ENCODE measurements at regions not wholly inside any gene's neighbourhood (a gene's known extent, or its start where the extent isn't known, plus 50 kb on each side); places are given as distances from the start of the nearest gene placed in this dataset.
"Not testable (repeated sequence)": the region's sequence is repeated elsewhere in the genome, so short reads cannot be mapped to it uniquely, and the experiment has no call there.

GRCh38 chr6:165766457-165766856 lies 103.4 kb upstream of the PDE10A start:
- no peaks in the 10 kb centered on the region for H3K36me3 ChIP-seq (replicated peaks in 1 of 2; ENCODE audit: control extremely low read depth in 1 of 2, control insufficient read depth in 1 of 2, extremely low read depth in 1 of 2, insufficient read depth in 2 of 2, low read length in 1 of 2)
- no peak overlapping the region for H3K4me3 ChIP-seq (ENCODE audit: control extremely low read depth in 1 of 5, extremely low read depth in 1 of 5, insufficient read depth in 1 of 5, low read depth in 2 of 5, low read length in 4 of 5)
- WGBS (ENCODE audit: insufficient coverage) = 15% methylated on average over 4 of the region's 4 CpGs
- H3K9me3 ChIP-seq (ENCODE audit: control extremely low read depth in 1 of 3, control insufficient read depth in 2 of 3, insufficient read depth in 1 of 3, low read length in 2 of 3) = peaks cover 0 to 2% (median 0%) of the 10 kb centered on the region in 3 donors
- intact Hi-C loops (cut with micrococcal nuclease) = no loop called here
- H3K4me3 Mint-ChIP-seq = no peak overlapping the region
- H3K79me2 ChIP-seq (ENCODE audit: control insufficient read depth, insufficient read depth, low read length) = no peaks in the 10 kb centered on the region
- ChIA-PET CTCF (no interaction called here), POLR2A (no interaction called here)
- H3K9me3 Mint-ChIP-seq (ENCODE audit: insufficient read depth) = peaks cover 5% of the 10 kb centered on the region
- H3K4me1 Mint-ChIP-seq = no peaks in the 10 kb centered on the region
- no peak for TF ChIP-seq EZH2 (IDR thresholded peaks at IDR 0.05; ENCODE audit: borderline replicate concordance, insufficient read depth, low read depth, low read length, poor library complexity, severe bottlenecking)
- H3K27ac Mint-ChIP-seq = no peak overlapping the region
- no peaks in the 10 kb centered on the region for H4K20me1 ChIP-seq (ENCODE audit: control insufficient read depth, insufficient read depth, low read length, poor library complexity, severe bottlenecking)
- H3K27me3 ChIP-seq (replicated peaks in 1 of 4; ENCODE audit: control extremely low read depth in 1 of 4, control insufficient read depth in 3 of 4, insufficient read depth in 4 of 4, low read length in 3 of 4) = no peaks in the 10 kb centered on the region
- no peaks in the 10 kb centered on the region for H3K4me1 ChIP-seq (ENCODE audit: control insufficient read depth in 2 of 2, insufficient read depth in 2 of 2, low read length in 2 of 2)
- DNase-seq (no peak), ATAC-seq (ENCODE audit: low read depth) (no peak)
- H2AFZ ChIP-seq (ENCODE audit: insufficient read depth, low read depth, low read length, poor library complexity, severe bottlenecking) = no peak overlapping the region
- no peak overlapping the region for H3K27ac ChIP-seq (ENCODE audit: low read length in 2 of 2)
- H3K27me3 Mint-ChIP-seq = peaks cover 18% of the 10 kb centered on the region
- no peak overlapping the region for H3K9ac ChIP-seq (ENCODE audit: low read length)
- H3K4me2 ChIP-seq (replicated peaks; ENCODE audit: low read depth, low read length, poor library complexity, severe bottlenecking) = no peak overlapping the region

- H3K4me1 Mint-ChIP-seq = no peaks in the 10 kb centered on the region
- H3K27me3 Mint-ChIP-seq = peaks cover 16% of the 10 kb centered on the region
- H3K79me2 ChIP-seq (ENCODE audit: control insufficient read depth, insufficient read depth, low read length) = no peaks in the 10 kb centered on the region
- no peak for DNase-seq
- H3K4me1 ChIP-seq (ENCODE audit: control insufficient read depth in 2 of 2, insufficient read depth in 2 of 2, low read length in 2 of 2) = no peaks in the 10 kb centered on the region
- ChIA-PET POLR2A (no interaction called here), CTCF (interaction anchor here (0.7 kb wide), 1 partner anchor 9 kb away, joined by 3 read pairs; no protein-coding TSS in a partner anchor)
- H3K9ac ChIP-seq (ENCODE audit: low read length) = no peak overlapping the region
- H3K27ac ChIP-seq (ENCODE audit: low read length in 2 of 2) = no peak overlapping the region
- no peak for TF ChIP-seq EZH2 (IDR thresholded peaks at IDR 0.05; ENCODE audit: borderline replicate concordance, insufficient read depth, low read depth, low read length, poor library complexity, severe bottlenecking)
- H3K27ac Mint-ChIP-seq = no peak overlapping the region
- no peak overlapping the region for H3K4me2 ChIP-seq (replicated peaks; ENCODE audit: low read depth, low read length, poor library complexity, severe bottlenecking)
- no peak for ATAC-seq (ENCODE audit: low read depth)
- no peaks in the 10 kb centered on the region for H3K27me3 ChIP-seq (replicated peaks in 1 of 4; ENCODE audit: control extremely low read depth in 1 of 4, control insufficient read depth in 3 of 4, insufficient read depth in 4 of 4, low read length in 3 of 4)
- H3K4me3 Mint-ChIP-seq = no peak overlapping the region
- no peak overlapping the region for H2AFZ ChIP-seq (ENCODE audit: insufficient read depth, low read depth, low read length, poor library complexity, severe bottlenecking)
- H3K4me3 ChIP-seq (ENCODE audit: control extremely low read depth in 1 of 5, extremely low read depth in 1 of 5, insufficient read depth in 1 of 5, low read depth in 2 of 5, low read length in 4 of 5) = no peak overlapping the region
- intact Hi-C loops (cut with micrococcal nuclease) = no loop called here
- peaks cover 0 to 2% (median 0%) of the 10 kb centered on the region in 3 donors for H3K9me3 ChIP-seq (ENCODE audit: control extremely low read depth in 1 of 3, control insufficient read depth in 2 of 3, insufficient read depth in 1 of 3, low read length in 2 of 3)
- no peaks in the 10 kb centered on the region for H3K36me3 ChIP-seq (replicated peaks in 1 of 2; ENCODE audit: control extremely low read depth in 1 of 2, control insufficient read depth in 1 of 2, extremely low read depth in 1 of 2, insufficient read depth in 2 of 2, low read length in 1 of 2)
- no peaks in the 10 kb centered on the region for H4K20me1 ChIP-seq (ENCODE audit: control insufficient read depth, insufficient read depth, low read length, poor library complexity, severe bottlenecking)
- WGBS (ENCODE audit: insufficient coverage) = 76% methylated on average over 3 of the region's 7 CpGs
- H3K9me3 Mint-ChIP-seq (ENCODE audit: insufficient read depth) = peaks cover 5% of the 10 kb centered on the region
Observed at GRCh38 chr6:165766026-165766425, 103.0 kb upstream of the PDE10A start.

GRCh38 chr6:165765256-165765655 lies 102.2 kb upstream of the PDE10A start:
- DNase-seq; H3K4me3 ChIP-seq (ENCODE audit: control extremely low read depth in 1 of 5, extremely low read depth in 1 of 5, insufficient read depth in 1 of 5, low read depth in 2 of 5, low read length in 4 of 5); ATAC-seq (ENCODE audit: low read depth); H2AFZ ChIP-seq (ENCODE audit: insufficient read depth, low read depth, low read length, poor library complexity, severe bottlenecking); H3K9ac ChIP-seq (ENCODE audit: low read length); H3K4me2 ChIP-seq (replicated peaks; ENCODE audit: low read depth, low read length, poor library complexity, severe bottlenecking); intact Hi-C loops (cut with micrococcal nuclease); H3K79me2 ChIP-seq (ENCODE audit: control insufficient read depth, insufficient read depth, low read length); H3K4me1 ChIP-seq (ENCODE audit: control insufficient read depth in 2 of 2, insufficient read depth in 2 of 2, low read length in 2 of 2); H3K4me1 Mint-ChIP-seq; H3K27ac ChIP-seq (ENCODE audit: low read length in 2 of 2); H4K20me1 ChIP-seq (ENCODE audit: control insufficient read depth, insufficient read depth, low read length, poor library complexity, severe bottlenecking); H3K27ac Mint-ChIP-seq; H3K9me3 ChIP-seq (ENCODE audit: control extremely low read depth in 1 of 3, control insufficient read depth in 2 of 3, insufficient read depth in 1 of 3, low read length in 2 of 3); H3K9me3 Mint-ChIP-seq (ENCODE audit: insufficient read depth); H3K27me3 ChIP-seq (replicated peaks in 1 of 4; ENCODE audit: control extremely low read depth in 1 of 4, control insufficient read depth in 3 of 4, insufficient read depth in 4 of 4, low read length in 3 of 4); H3K4me3 Mint-ChIP-seq; H3K36me3 ChIP-seq (replicated peaks in 1 of 2; ENCODE audit: control extremely low read depth in 1 of 2, control insufficient read depth in 1 of 2, extremely low read depth in 1 of 2, insufficient read depth in 2 of 2, low read length in 1 of 2); POLR2A ChIA-PET: not testable (repeated sequence)
- CTCF ChIA-PET = interaction anchor here (0.7 kb wide), 1 partner anchor 9 kb away, joined by 3 read pairs; no protein-coding TSS in a partner anchor
- peaks cover 16% of the 10 kb centered on the region for H3K27me3 Mint-ChIP-seq
- WGBS (ENCODE audit: insufficient coverage) = 100% methylated on average over 13 of the region's 33 CpGs

Measured in B cell (primary cell).